H1 (cell line): ENCODE measurements at regions not wholly inside any gene's neighbourhood (a gene's known extent, or its start where the extent isn't known, plus 50 kb on each side); places are given as distances from the start of the nearest gene placed in this dataset.

ENCODE experiments used
- CTCF ChIA-PET: fragments of 300-600 bp; sonication (Branson Sonifier 250); formaldehyde crosslinking; loops from one replicate; lab custom pipeline; 2021; ENCODE audit not compliant: partially characterized antibody; lab: Charles Lee
- POLR2A ChIA-PET: fragments of 300-600 bp; sonication (Branson Sonifier 250); formaldehyde crosslinking; loops from one replicate; lab custom pipeline; 2021; ENCODE audit warnings: inconsistent platforms; ENCODE audit not compliant: partially characterized antibody; lab: Charles Lee
- DNase-seq, 2 experiments: peaks; one replicate each; pipeline versions ENCODE4 v3.0.0 to v3.0.0-alpha.2; 2010 to 2022; ENCODE audit warnings: low spot score in 2 of 2, low read depth in 1 of 2, mixed read lengths in 1 of 2
- FAIRE-seq: peaks from 2 replicates; lab custom pipeline; 2011; peaks lifted over from hg19 to GRCh38; lab: Jason Lieb, UNC
- H2AFZ ChIP-seq: 2 replicates; pipeline ENCODE4 v1.8.1; 2012; ENCODE audit warnings: low read length, inconsistent platforms
- H2AK5ac ChIP-seq: 2 replicates; pipeline ENCODE4 v1.6.1; 2013; ENCODE audit warnings: low read depth, low read length
- H2BK120ac ChIP-seq: replicated peaks from 2 replicates; pipeline ENCODE3; 2013; ENCODE audit warnings: low read depth, low read length, inconsistent platforms
- H2BK12ac ChIP-seq: 2 replicates; pipeline ENCODE4 v1.6.1; 2013; ENCODE audit warnings: low read depth, low read length
- H2BK15ac ChIP-seq: 2 replicates; pipeline ENCODE4 v1.6.1; 2013; ENCODE audit warnings: low read length
- H2BK20ac ChIP-seq: 2 replicates; pipeline ENCODE4 v1.6.1; 2013; ENCODE audit warnings: low read length
- H2BK5ac ChIP-seq: 2 replicates; pipeline ENCODE4 v1.6.1; 2013; ENCODE audit warnings: low read depth, low read length
- H3K14ac ChIP-seq: 2 replicates; pipeline ENCODE4 v1.6.1; 2013; ENCODE audit warnings: inconsistent platforms; ENCODE audit not compliant: insufficient read length
- H3K18ac ChIP-seq: 2 replicates; pipeline ENCODE4 v1.6.1; 2013; ENCODE audit warnings: low read length; ENCODE audit errors: extremely low read depth
- H3K23ac ChIP-seq: 2 replicates; pipeline ENCODE4 v1.6.1; 2013; ENCODE audit warnings: inconsistent platforms; ENCODE audit not compliant: insufficient read length
- H3K23me2 ChIP-seq: 2 replicates; pipeline ENCODE4 v1.6.1; 2013; ENCODE audit warnings: low read depth, low read length
- H3K27ac ChIP-seq: 2 replicates; pipeline ENCODE4 v1.6.1; 2011; ENCODE audit warnings: low read depth, low read length, inconsistent platforms
- H3K27me3 ChIP-seq, 4 experiments: replicated peaks in 1 of 4; 1 replicate in 1 of 4; 2 replicates in 3 of 4; pipeline versions ENCODE4 v1.6.1 to v1.8.1; 2011 to 2013; ENCODE audit warnings: low read length in 3 of 4, mild to moderate bottlenecking in 3 of 4, inconsistent platforms in 2 of 4, mixed read lengths in 2 of 4, moderate library complexity in 1 of 4; ENCODE audit not compliant: control insufficient read depth in 3 of 4, insufficient read depth in 3 of 4; ENCODE audit errors: extremely low read depth in 1 of 4
- H3K36me3 ChIP-seq, 4 experiments: 2 replicates each; pipeline versions ENCODE4 v1.6.1 to v1.8.1; 2011 to 2013; ENCODE audit warnings: mild to moderate bottlenecking in 4 of 4, low read length in 3 of 4, moderate library complexity in 2 of 4, control low read depth in 1 of 4, inconsistent platforms in 1 of 4; ENCODE audit not compliant: insufficient read depth in 4 of 4, control insufficient read depth in 2 of 4
- H3K4ac ChIP-seq: replicated peaks from 2 replicates; pipeline ENCODE3; 2013; ENCODE audit warnings: low read length, low read depth, mixed read lengths, inconsistent platforms; ENCODE audit not compliant: insufficient read length
- H3K4me1 ChIP-seq, 4 experiments: replicated peaks in 1 of 4; 1 replicate in 1 of 4; 2 replicates in 3 of 4; pipeline versions ENCODE4 v1.6.1 to v1.8.1; 2011 to 2013; ENCODE audit warnings: low read length in 3 of 4, inconsistent platforms in 2 of 4, mixed read lengths in 1 of 4; ENCODE audit not compliant: insufficient read depth in 4 of 4, control insufficient read depth in 3 of 4
- H3K4me2 ChIP-seq, 2 experiments: 2 replicates each; pipeline versions ENCODE4 v1.6.1 to v1.8.1; 2011 to 2013; ENCODE audit warnings: low read depth in 2 of 2, low read length in 2 of 2, control low read depth in 1 of 2, inconsistent platforms in 1 of 2, mild to moderate bottlenecking in 1 of 2; ENCODE audit not compliant: insufficient read depth in 1 of 2
- H3K4me3 ChIP-seq, 4 experiments: fragments of 200-600, 300-600 bp in 1 of 4; sonication (generic), shearing (Covaris generic), sonication (Bioruptor Twin) in 1 of 4; 2 replicates each; pipeline versions ENCODE4 v1.5.1 to v1.8.1; 2011 to 2016; ENCODE audit warnings: low read length in 4 of 4, low read depth in 3 of 4, control low read depth in 2 of 4, inconsistent platforms in 2 of 4, mild to moderate bottlenecking in 2 of 4, mixed read lengths in 1 of 4, moderate library complexity in 1 of 4; ENCODE audit not compliant: insufficient read depth in 2 of 4; ENCODE audit errors: extremely low read depth in 1 of 4
- H3K56ac ChIP-seq: replicated peaks from 2 replicates; pipeline ENCODE3; 2013; ENCODE audit warnings: low read depth, mild to moderate bottlenecking, mixed read lengths, low read length, inconsistent platforms; ENCODE audit not compliant: insufficient read length
- H3K79me1 ChIP-seq: 2 replicates; pipeline ENCODE4 v1.6.1; 2013; ENCODE audit warnings: low read depth, low read length, control low read depth
- H3K79me2 ChIP-seq, 2 experiments: 2 replicates each; pipeline versions ENCODE4 v1.6.1 to v1.8.1; 2012 to 2013; ENCODE audit warnings: low read length in 2 of 2, mild to moderate bottlenecking in 2 of 2, inconsistent platforms in 1 of 2; ENCODE audit not compliant: insufficient read depth in 2 of 2, control insufficient read depth in 1 of 2
- H3K9ac ChIP-seq, 4 experiments: replicated peaks in 1 of 4; 1 replicate in 1 of 4; 2 replicates in 3 of 4; pipeline versions ENCODE4 v1.6.1 to v1.8.1; 2011 to 2013; ENCODE audit warnings: low read depth in 3 of 4, low read length in 3 of 4, control low read depth in 2 of 4, mild to moderate bottlenecking in 2 of 4, moderate library complexity in 2 of 4, inconsistent platforms in 1 of 4; ENCODE audit errors: extremely low read depth in 1 of 4
- H3K9me3 ChIP-seq, 2 experiments: 2 replicates each; pipeline versions ENCODE4 v1.6.1 to v1.8.1; 2012 to 2013; ENCODE audit warnings: mild to moderate bottlenecking in 2 of 2, moderate library complexity in 2 of 2, control low read depth in 1 of 2, inconsistent platforms in 1 of 2, low read depth in 1 of 2, low read length in 1 of 2, mixed read lengths in 1 of 2; ENCODE audit not compliant: insufficient read depth in 2 of 2
- H4K20me1 ChIP-seq, 2 experiments: replicated peaks in 1 of 2; 2 replicates each; pipeline versions ENCODE3 to v1.8.1; 2011 to 2013; ENCODE audit warnings: inconsistent platforms in 2 of 2, low read length in 2 of 2, mild to moderate bottlenecking in 1 of 2; ENCODE audit not compliant: insufficient read depth in 2 of 2, control insufficient read depth in 1 of 2
- H4K5ac ChIP-seq: 2 replicates; pipeline ENCODE4 v1.6.1; 2013; ENCODE audit warnings: low read length, low read depth, mixed read lengths, inconsistent platforms; ENCODE audit not compliant: insufficient read length
- H4K8ac ChIP-seq: 2 replicates; pipeline ENCODE4 v1.8.0; 2013; ENCODE audit warnings: mild to moderate bottlenecking, moderate library complexity, low read length, inconsistent platforms; ENCODE audit not compliant: insufficient read depth; ENCODE audit errors: extremely low read depth
- H4K91ac ChIP-seq: replicated peaks from 2 replicates; pipeline ENCODE3; 2013; ENCODE audit warnings: low read length, mixed read lengths, inconsistent platforms; ENCODE audit not compliant: insufficient read length
- NRF1 ChIP-seq: IDR thresholded peaks from 2 replicates; pipeline ENCODE4 v1.6.1; 2011; ENCODE audit warnings: mild to moderate bottlenecking, low read depth, low read length, improper control_type of control experiment
- WGBS, 2 experiments: shearing (Covaris generic) in 1 of 2; methylation state at CpG; one replicate each; pipeline versions ENCODE4 v1.1.6 to v1.1.7; 2013 to 2015; ENCODE audit warnings: low lambda C conversion rate in 2 of 2, mixed read lengths in 2 of 2, inconsistent platforms in 1 of 2, low coverage in 1 of 2, missing lambda C conversion rate in 1 of 2; ENCODE audit not compliant: insufficient replicate concordance in 2 of 2, insufficient coverage in 1 of 2, insufficient read length in 1 of 2; ENCODE audit errors: extremely low coverage in 1 of 2, missing lambda C conversion rate in 1 of 2; 5-methylcytosine and 5-hydroxymethylcytosine counted together

GRCh38 chr5:61230492-61230891, 68.2 kb upstream of the SMIM15 start:
- FAIRE-seq (no peak), DNase-seq (no peak)
- H4K91ac ChIP-seq, result peak overlapping the region; percentile 38
- CTCF ChIA-PET, result no interaction called here
- no peak overlapping the region for H4K5ac ChIP-seq
- no peak overlapping the region for H3K4me2 ChIP-seq
- no peak overlapping the region for H2BK20ac ChIP-seq
- no peak overlapping the region for H2BK12ac ChIP-seq
- no peak overlapping the region for H2AFZ ChIP-seq
- H3K79me1 ChIP-seq, result no peaks in the 10 kb centered on the region
- no peak overlapping the region for H3K4me3 ChIP-seq
- TF ChIP-seq NRF1, result no peak
- POLR2A ChIA-PET, result no interaction called here
- 82% methylated on average over 3 of the region's 3 CpGs; no CpG with 5 or more reads in 1 of the 2 experiments for WGBS, 2 experiments
- H3K79me2 ChIP-seq, result no peaks in the 10 kb centered on the region
- H3K23me2 ChIP-seq, result peaks cover 4% of the 10 kb centered on the region; the same call in 1 of the 2 replicates
- H3K23ac ChIP-seq, result no peak overlapping the region
- H2AK5ac ChIP-seq, result no peak overlapping the region
- no peaks in the 10 kb centered on the region for H3K27me3 ChIP-seq
- H3K27ac ChIP-seq, result no peak overlapping the region
- no peak overlapping the region for H2BK15ac ChIP-seq
- no peaks in the 10 kb centered on the region for H4K20me1 ChIP-seq
- 0 out of 7 replicates have a peak overlapping the region, but pooled peaks of 1 of the 4 experiments have one; percentile 21 for H3K9ac ChIP-seq
- no peak overlapping the region for H4K8ac ChIP-seq
- H3K4me1 ChIP-seq, result no peaks in the 10 kb centered on the region
- no peak overlapping the region for H2BK120ac ChIP-seq
- H2BK5ac ChIP-seq, result no peak overlapping the region
- peak overlapping the region; percentile 83 for H3K56ac ChIP-seq
- no peak overlapping the region for H3K14ac ChIP-seq
- H3K36me3 ChIP-seq, result no peaks in the 10 kb centered on the region
- H3K18ac ChIP-seq, result no peak overlapping the region
- H3K4ac ChIP-seq, result no peak overlapping the region
- no peaks in the 10 kb centered on the region for H3K9me3 ChIP-seq
